ENCODE measurements at regions not wholly inside any gene's neighbourhood (a gene's known extent, or its start where the extent isn't known, plus 50 kb on each side); places are given as distances from the start of the nearest gene placed in this dataset.

GRCh38 chr4:52244103-52244775, 193.1 kb downstream of the SPATA18 start:
- ChIA-PET POLR2A (no interaction called here), CTCF (no interaction called here)
- TF ChIP-seq FOXM1 (IDR thresholded peaks at IDR 0.05; ENCODE audit: borderline replicate concordance), result no peak
- TF ChIP-seq HDGF (IDR thresholded peaks at IDR 0.05; ENCODE audit: borderline replicate concordance), result no peak
- TF ChIP-seq L3MBTL2 (conservative IDR thresholded peaks at IDR 0.05), result no peak
- TF ChIP-seq ELF4 (IDR thresholded peaks at IDR 0.05), result no peak
- no peak for TF ChIP-seq SP1 (IDR thresholded peaks at IDR 0.05)
- no peak for TF ChIP-seq ARNT (IDR thresholded peaks at IDR 0.05)
- TF ChIP-seq BHLHE40 (IDR thresholded peaks at IDR 0.05; ENCODE audit: borderline replicate concordance), result no peak
- DNase-seq (ENCODE audit: extremely low spot score), result no peak

- ChIA-PET CTCF (no interaction called here), POLR2A (no interaction called here)
- TF ChIP-seq NFRKB (IDR thresholded peaks at IDR 0.05) (no peak), HDGF (IDR thresholded peaks at IDR 0.05; ENCODE audit: borderline replicate concordance) (no peak), ARNT (IDR thresholded peaks at IDR 0.05) (no peak), SUZ12 (IDR thresholded peaks at IDR 0.05) (no peak), BHLHE40 (IDR thresholded peaks at IDR 0.05; ENCODE audit: borderline replicate concordance) (no peak), L3MBTL2 (conservative IDR thresholded peaks at IDR 0.05) (no peak), PKNOX1 (IDR thresholded peaks at IDR 0.05) (no peak), FOXK2 (IDR thresholded peaks at IDR 0.05) (no peak), TARDBP (IDR thresholded peaks at IDR 0.05) (no peak)
- no peak for DNase-seq (ENCODE audit: extremely low spot score)
Measured at GRCh38 chr4:52244848-52245247, 193.7 kb downstream of the SPATA18 start.

GRCh38 chr4:52246827-52247226, 195.7 kb downstream of the SPATA18 start:
- POLR2A ChIA-PET, result no interaction called here
- CTCF ChIA-PET, result no interaction called here
- no peak for TF ChIP-seq ELF4 (IDR thresholded peaks at IDR 0.05)
- TF ChIP-seq FOXM1 (IDR thresholded peaks at IDR 0.05; ENCODE audit: borderline replicate concordance), result no peak
- TF ChIP-seq ARNT (IDR thresholded peaks at IDR 0.05), result no peak
- TF ChIP-seq L3MBTL2 (conservative IDR thresholded peaks at IDR 0.05), result no peak
- TF ChIP-seq ZNF384 (IDR thresholded peaks at IDR 0.05), result no peak
- TF ChIP-seq FOXK2 (IDR thresholded peaks at IDR 0.05), result no peak
- TF ChIP-seq FOXA1 (IDR thresholded peaks at IDR 0.05), result no peak
- no peak for TF ChIP-seq SUZ12 (IDR thresholded peaks at IDR 0.05)
- DNase-seq (ENCODE audit: extremely low spot score), result no peak

GRCh38 chr4:52247941-52248340, 196.8 kb downstream of the SPATA18 start:
- ChIA-PET POLR2A (no interaction called here), CTCF (interaction anchor here (0.7 kb wide), 1 partner anchor 1933 kb away, joined by 3 read pairs; no protein-coding TSS in a partner anchor)

GRCh38 chr4:52248820-52249219, 197.7 kb downstream of the SPATA18 start:
- DNase-seq (ENCODE audit: extremely low spot score), result no peak
- ChIA-PET CTCF (interaction anchor here (0.6 kb wide), 1 partner anchor 913 kb away, joined by 6 read pairs; no protein-coding TSS in a partner anchor), POLR2A (no interaction called here)
- TF ChIP-seq NFRKB (IDR thresholded peaks at IDR 0.05) (no peak), SUZ12 (IDR thresholded peaks at IDR 0.05) (no peak), PKNOX1 (IDR thresholded peaks at IDR 0.05) (no peak)

More at GRCh38 chr4:52247941-52248340, 196.8 kb downstream of the SPATA18 start:
- no peak for DNase-seq (ENCODE audit: extremely low spot score)
- no peak for TF ChIP-seq FOXA1 (IDR thresholded peaks at IDR 0.05)
- no peak for TF ChIP-seq FOXK2 (IDR thresholded peaks at IDR 0.05)
- no peak for TF ChIP-seq PKNOX1 (IDR thresholded peaks at IDR 0.05)
- TF ChIP-seq TARDBP (IDR thresholded peaks at IDR 0.05), result no peak
- TF ChIP-seq FOXM1 (IDR thresholded peaks at IDR 0.05; ENCODE audit: borderline replicate concordance), result no peak

- no peak for TF ChIP-seq PKNOX1 (IDR thresholded peaks at IDR 0.05)
- DNase-seq (ENCODE audit: extremely low spot score), result no peak
- ChIA-PET POLR2A (no interaction called here), CTCF (no interaction called here)
Measured at GRCh38 chr4:52249581-52249980, 198.5 kb downstream of the SPATA18 start.

GRCh38 chr4:52250154-52250553, 199.1 kb downstream of the SPATA18 start:
- ChIA-PET CTCF (no interaction called here), POLR2A (no interaction called here)
- no peak for TF ChIP-seq PKNOX1 (IDR thresholded peaks at IDR 0.05)
- no peak for TF ChIP-seq FOXK2 (IDR thresholded peaks at IDR 0.05)
- TF ChIP-seq BHLHE40 (IDR thresholded peaks at IDR 0.05; ENCODE audit: borderline replicate concordance), result no peak
- TF ChIP-seq ZNF384 (IDR thresholded peaks at IDR 0.05), result no peak
- no peak for TF ChIP-seq HDGF (IDR thresholded peaks at IDR 0.05; ENCODE audit: borderline replicate concordance)
- TF ChIP-seq TARDBP (IDR thresholded peaks at IDR 0.05), result no peak
- no peak for TF ChIP-seq ARNT (IDR thresholded peaks at IDR 0.05)
- TF ChIP-seq SUZ12 (IDR thresholded peaks at IDR 0.05), result no peak
- no peak for DNase-seq (ENCODE audit: extremely low spot score)
